PC-9 (cell line): ENCODE measurements at regions not wholly inside any gene's neighbourhood (a gene's known extent, or its start where the extent isn't known, plus 50 kb on each side); places are given as distances from the start of the nearest gene placed in this dataset.

Source experiments
- CTCF ChIP-seq: fragments of 200-600 bp; sonication (generic); conservative IDR thresholded peaks from 2 replicates; pipeline ENCODE4 v1.6.1; 2017; ENCODE audit warnings: mixed run types, antibody characterized with exemption, mild to moderate bottlenecking, moderate library complexity
- EZH2 ChIP-seq: fragments of 200-600 bp; sonication (generic); IDR thresholded peaks from 2 replicates; pipeline ENCODE4 v1.8.0; 2017; ENCODE audit warnings: antibody characterized with exemption, low read depth

GRCh38 chr15:63449731-63450130 is 54.7 kb upstream of the USP3 start:
- TF ChIP-seq CTCF (no peak), EZH2 (no peak)
